HUES6 (cell line): ENCODE measurements at regions not wholly inside any gene's neighbourhood (a gene's known extent, or its start where the extent isn't known, plus 50 kb on each side); places are given as distances from the start of the nearest gene placed in this dataset.
"Not testable (repeated sequence)": the region's sequence is repeated elsewhere in the genome, so short reads cannot be mapped to it uniquely, and the experiment has no call there.

Source experiments
- H3K27ac ChIP-seq: 2 replicates; pipeline ENCODE4 v1.7.0; 2013; ENCODE audit warnings: low read depth, mild to moderate bottlenecking, low read length, inconsistent platforms
- H3K27me3 ChIP-seq: 2 replicates; pipeline ENCODE4 v1.6.1; 2013; ENCODE audit warnings: low read length; ENCODE audit not compliant: control insufficient read depth, insufficient read depth
- H3K36me3 ChIP-seq: 2 replicates; pipeline ENCODE4 v1.6.1; 2013; ENCODE audit warnings: low read length; ENCODE audit not compliant: control insufficient read depth, insufficient read depth
- H3K4me1 ChIP-seq: 2 replicates; pipeline ENCODE4 v1.6.1; 2013; ENCODE audit warnings: low read length; ENCODE audit not compliant: control insufficient read depth, insufficient read depth
- H3K4me3 ChIP-seq: 2 replicates; pipeline ENCODE4 v1.5.1; 2013; ENCODE audit warnings: low read depth, low read length
- H3K9ac ChIP-seq: one replicate; pipeline ENCODE4 v1.6.1; 2013; ENCODE audit warnings: mild to moderate bottlenecking, low read length
- H3K9me3 ChIP-seq: 2 replicates; pipeline ENCODE4 v1.6.1; 2013; ENCODE audit warnings: low read depth, low read length; ENCODE audit not compliant: control insufficient read depth, insufficient read depth

DNA sequence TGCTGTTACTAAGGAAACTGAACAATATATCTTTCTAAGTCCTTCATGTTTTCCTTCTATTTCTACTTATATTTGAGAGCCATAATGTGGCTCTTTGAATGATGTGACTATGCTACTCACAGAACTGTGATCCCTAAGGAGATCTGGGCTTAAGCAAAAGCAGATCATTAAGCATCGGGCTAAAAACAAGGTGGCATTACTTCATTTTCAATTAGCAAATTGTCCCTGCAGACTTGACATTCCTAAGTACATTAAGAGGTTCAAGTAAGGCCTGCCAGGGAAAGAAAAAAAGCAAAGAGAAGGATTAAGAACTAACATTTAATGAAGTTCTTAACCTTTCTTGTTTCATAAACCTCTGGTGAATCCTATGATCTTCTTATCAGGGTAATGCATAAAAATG, 447.6 kb downstream of the PDGFC start:
- H3K36me3 ChIP-seq, result no peaks in the 10 kb centered on the region
- H3K9me3 ChIP-seq, result no peaks in the 10 kb centered on the region
- H3K4me1 ChIP-seq, result no peaks in the 10 kb centered on the region
- no peak overlapping the region for H3K4me3 ChIP-seq
- no peak overlapping the region for H3K9ac ChIP-seq
- no peak overlapping the region for H3K27ac ChIP-seq
- no peaks in the 10 kb centered on the region for H3K27me3 ChIP-seq

DNA sequence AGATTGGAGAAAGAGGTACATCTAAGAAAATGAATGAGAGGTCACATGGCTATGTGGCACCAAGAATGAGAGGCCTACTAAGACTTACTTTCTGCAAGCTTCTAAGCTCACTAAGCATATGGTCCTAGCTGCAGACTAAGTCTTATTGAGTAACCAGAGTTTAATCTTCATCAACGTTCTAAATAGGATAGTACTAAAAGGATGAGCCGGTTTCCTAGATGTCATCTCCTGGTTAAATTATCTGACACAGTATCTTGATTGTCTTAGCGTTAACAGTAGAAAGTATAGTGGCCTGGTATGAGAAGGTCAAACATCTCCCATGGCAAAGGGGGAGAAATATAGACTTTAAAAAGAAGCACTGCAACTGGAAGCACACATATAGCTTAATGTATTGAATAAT, 448.1 kb downstream of the PDGFC start:
- H3K4me3 ChIP-seq, result no peak overlapping the region
- no peaks in the 10 kb centered on the region for H3K4me1 ChIP-seq
- H3K9me3 ChIP-seq, result no peaks in the 10 kb centered on the region
- H3K9ac ChIP-seq, result no peak overlapping the region
- no peaks in the 10 kb centered on the region for H3K36me3 ChIP-seq
- no peak overlapping the region for H3K27ac ChIP-seq
- H3K27me3 ChIP-seq, result no peaks in the 10 kb centered on the region

DNA sequence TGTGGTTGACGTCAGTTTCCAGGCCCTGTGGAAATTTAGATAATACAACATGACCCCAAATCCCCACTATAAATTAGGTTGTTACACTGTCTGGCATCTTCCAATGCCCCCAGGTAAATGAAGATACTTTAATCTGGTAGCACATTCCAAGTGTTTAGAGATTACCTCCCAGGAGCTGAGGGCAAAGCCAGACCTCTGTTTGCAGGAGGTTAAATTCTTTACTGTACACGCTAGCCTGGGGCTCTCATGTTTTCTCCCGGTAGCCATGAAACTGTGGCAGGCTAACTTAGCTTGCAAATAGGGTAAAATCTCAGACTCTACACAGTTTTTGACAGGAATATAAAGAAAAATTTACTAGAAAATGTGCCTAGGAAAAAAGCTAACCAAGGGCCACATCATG, 450.0 kb downstream of the PDGFC start:
- no peaks in the 10 kb centered on the region for H3K27me3 ChIP-seq
- H3K4me3 ChIP-seq, result no peak overlapping the region
- no peaks in the 10 kb centered on the region for H3K36me3 ChIP-seq
- no peak overlapping the region for H3K27ac ChIP-seq
- no peaks in the 10 kb centered on the region for H3K9me3 ChIP-seq
- H3K9ac ChIP-seq, result no peak overlapping the region
- H3K4me1 ChIP-seq, result no peaks in the 10 kb centered on the region

DNA sequence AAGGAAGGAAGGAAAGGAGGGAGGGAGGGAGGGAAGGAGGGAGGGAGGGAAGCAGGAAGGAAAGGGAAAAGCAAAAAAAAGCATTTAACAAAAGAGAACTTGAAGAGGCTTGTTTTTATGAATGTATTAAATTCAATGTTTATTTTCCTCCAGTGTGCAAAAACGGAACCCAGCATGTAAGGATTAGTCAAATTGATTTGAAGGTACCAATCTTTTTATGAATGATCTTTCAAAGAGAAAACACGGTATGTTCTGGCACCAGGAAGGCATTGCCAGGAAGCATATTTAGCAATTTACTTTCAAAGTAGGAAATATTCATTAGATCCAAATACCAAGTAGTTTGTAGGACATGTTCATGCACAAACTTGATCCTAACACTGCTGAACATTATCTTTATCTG, 453.6 kb downstream of the PDGFC start:
- H3K4me1 ChIP-seq, result no peaks in the 10 kb centered on the region
- H3K9ac ChIP-seq, result no peak overlapping the region
- H3K27me3 ChIP-seq, result no peaks in the 10 kb centered on the region
- no peaks in the 10 kb centered on the region for H3K9me3 ChIP-seq
- no peaks in the 10 kb centered on the region for H3K36me3 ChIP-seq
- H3K27ac ChIP-seq, result no peak overlapping the region
- no peak overlapping the region for H3K4me3 ChIP-seq

DNA sequence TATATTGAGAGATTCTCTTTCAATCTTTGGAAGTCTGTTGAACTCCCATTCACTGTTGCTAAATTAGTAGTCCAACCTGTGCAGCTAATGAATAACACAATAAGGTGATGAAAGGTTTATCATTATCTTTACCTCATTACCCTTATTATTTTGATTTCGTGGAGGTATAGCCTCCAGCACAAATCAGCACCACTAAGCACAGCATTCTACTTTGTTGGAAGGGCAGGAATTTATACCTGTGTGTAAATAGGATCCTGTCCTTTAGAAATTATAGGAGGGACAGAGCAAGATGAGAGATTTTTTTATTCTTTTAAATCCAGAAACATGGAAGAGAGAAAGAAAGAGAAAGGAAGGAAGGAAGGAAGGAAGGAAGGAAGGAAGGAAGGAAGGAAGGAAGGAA, 454.1 kb downstream of the PDGFC start:
- no peaks in the 10 kb centered on the region for H3K9me3 ChIP-seq
- H3K9ac ChIP-seq, result no peak overlapping the region
- H3K4me1 ChIP-seq, result no peaks in the 10 kb centered on the region
- no peaks in the 10 kb centered on the region for H3K36me3 ChIP-seq
- H3K27me3 ChIP-seq, result no peaks in the 10 kb centered on the region
- H3K27ac ChIP-seq, result no peak overlapping the region
- H3K4me3 ChIP-seq, result no peak overlapping the region

DNA sequence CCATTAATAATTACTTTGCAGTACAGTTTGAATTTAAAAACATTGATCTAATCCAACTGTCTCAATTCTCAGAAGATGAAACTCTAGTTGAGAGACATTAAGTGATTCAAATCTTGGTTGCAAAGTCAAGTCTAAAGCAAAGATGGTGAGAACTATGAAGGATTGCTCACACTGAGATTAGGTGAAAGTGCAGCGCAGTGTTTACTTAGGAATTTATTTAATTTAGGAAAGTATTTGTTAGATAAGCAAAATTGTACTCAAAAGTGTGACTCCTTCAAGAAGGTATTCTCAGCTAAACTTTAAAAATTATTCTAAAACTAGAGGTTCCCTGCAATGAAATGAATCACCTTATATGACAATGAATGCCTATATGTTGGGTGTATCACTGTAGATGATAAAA, 454.9 kb downstream of the PDGFC start:
- H3K36me3 ChIP-seq, result no peaks in the 10 kb centered on the region
- no peaks in the 10 kb centered on the region for H3K27me3 ChIP-seq
- H3K9ac ChIP-seq, result no peak overlapping the region
- H3K4me3 ChIP-seq, result no peak overlapping the region
- no peaks in the 10 kb centered on the region for H3K4me1 ChIP-seq
- no peaks in the 10 kb centered on the region for H3K9me3 ChIP-seq
- H3K27ac ChIP-seq, result no peak overlapping the region

DNA sequence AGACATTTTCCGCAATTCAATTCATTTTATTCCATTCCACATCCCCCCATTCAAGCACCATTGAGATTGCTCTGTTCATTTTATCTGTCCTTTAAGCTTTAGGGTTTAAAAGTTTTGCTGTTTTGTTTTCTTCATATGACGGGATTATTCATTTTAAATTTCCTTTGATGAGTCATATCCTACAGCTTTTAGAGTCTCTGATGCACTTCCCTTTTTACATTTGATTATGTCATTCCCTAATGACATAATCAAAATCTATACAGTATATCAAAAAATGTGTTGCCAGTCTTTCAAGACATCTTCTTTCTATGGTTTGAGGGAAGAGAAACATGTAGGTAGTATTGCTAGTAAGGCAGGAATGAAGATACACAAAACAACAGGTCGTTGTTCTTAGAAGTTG, 456.3 kb downstream of the PDGFC start:
- H3K27ac ChIP-seq, result no peak overlapping the region

DNA sequence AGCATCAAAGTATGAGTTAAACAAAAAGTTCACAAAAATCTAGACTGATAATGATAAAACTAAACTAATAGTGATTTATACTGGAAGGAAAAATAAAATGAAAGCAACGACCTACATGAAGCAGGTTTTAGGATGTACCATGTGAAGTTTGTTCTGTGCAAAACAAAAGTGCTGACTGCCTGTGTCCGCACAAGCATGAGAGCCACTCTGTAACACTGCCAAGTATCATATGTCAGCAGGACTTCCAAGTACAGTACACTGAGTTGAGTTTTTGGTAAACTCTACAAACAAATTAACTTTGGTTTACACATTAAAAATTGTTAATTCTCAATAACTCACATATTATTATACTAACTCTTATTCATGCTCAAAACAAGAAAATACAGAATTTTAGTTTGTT, 459.0 kb downstream of the PDGFC start:
- Histone ChIP-seq H3K36me3 (no peaks in the 10 kb centered on the region), H3K4me3 (no peak overlapping the region), H3K4me1 (no peaks in the 10 kb centered on the region), H3K27ac (no peak overlapping the region), H3K9ac (no peak overlapping the region), H3K27me3 (no peaks in the 10 kb centered on the region), H3K9me3 (no peaks in the 10 kb centered on the region)

More for the DNA sequence above, 456.3 kb downstream of the PDGFC start:
- Histone ChIP-seq H3K36me3 (no peaks in the 10 kb centered on the region), H3K9me3 (no peaks in the 10 kb centered on the region), H3K4me3 (no peak overlapping the region), H3K9ac (no peak overlapping the region), H3K4me1 (no peaks in the 10 kb centered on the region), H3K27me3 (no peaks in the 10 kb centered on the region)

DNA sequence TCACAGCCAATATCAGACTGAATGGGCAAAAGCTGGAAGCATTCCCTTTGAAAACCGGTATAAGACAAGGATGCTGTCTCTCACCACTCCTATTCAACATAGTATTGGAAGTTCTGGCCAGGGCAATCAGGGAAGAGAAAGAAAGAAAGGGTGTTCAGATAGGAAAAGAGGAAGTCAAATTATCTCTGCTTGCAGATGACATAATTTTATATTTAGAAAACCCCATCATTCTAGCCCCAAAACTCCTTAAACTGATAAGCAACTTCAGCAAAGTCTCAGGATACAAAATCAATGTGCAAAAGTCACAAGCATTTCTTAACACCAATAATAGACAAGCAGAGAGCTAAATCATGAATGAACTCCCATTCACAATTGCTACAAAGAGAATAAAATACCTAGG, 461.7 kb downstream of the PDGFC start:
- not testable (repeated sequence) for H3K9ac ChIP-seq, H3K27me3 ChIP-seq, H3K4me3 ChIP-seq, H3K36me3 ChIP-seq, H3K9me3 ChIP-seq, H3K27ac ChIP-seq
- peaks cover 13% of the 10 kb centered on the region for H3K4me1 ChIP-seq

DNA sequence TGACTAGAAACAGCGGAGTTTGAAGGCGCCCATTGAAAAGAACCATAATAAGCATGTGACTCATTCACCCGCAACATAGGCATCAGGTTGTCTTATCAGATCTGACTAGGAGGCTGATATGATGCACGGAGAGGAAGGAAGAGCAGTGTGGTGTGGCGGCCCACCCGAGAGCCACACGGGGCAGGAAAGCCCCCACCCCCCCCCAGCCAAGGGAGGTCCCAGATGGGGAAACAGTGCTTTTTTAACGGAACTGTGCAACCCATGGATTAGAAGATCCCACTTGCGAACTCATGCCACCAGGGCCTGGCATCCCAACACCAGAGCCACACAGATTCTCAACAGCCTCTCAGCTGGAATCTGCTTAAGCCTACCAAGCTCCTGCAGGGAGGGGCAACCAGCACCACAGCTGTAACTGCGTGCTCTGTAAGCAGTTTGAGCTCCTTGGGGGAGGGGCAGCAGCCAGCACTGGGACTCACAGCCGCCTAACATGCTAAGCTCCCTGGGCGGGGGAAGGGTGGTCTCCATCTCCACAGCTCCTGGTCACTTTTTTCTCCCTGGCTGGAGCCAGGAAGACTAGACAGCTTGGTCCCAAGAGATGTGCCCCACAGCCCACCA, 466.2 kb downstream of the PDGFC start:
- H3K4me3 ChIP-seq, result no peak overlapping the region
- H3K27me3 ChIP-seq, result no peaks in the 10 kb centered on the region
- H3K9me3 ChIP-seq, result no peaks in the 10 kb centered on the region
- no peaks in the 10 kb centered on the region for H3K36me3 ChIP-seq
- no peak overlapping the region for H3K27ac ChIP-seq
- H3K9ac ChIP-seq, result no peak overlapping the region
- peaks cover 13% of the 10 kb centered on the region for H3K4me1 ChIP-seq

DNA sequence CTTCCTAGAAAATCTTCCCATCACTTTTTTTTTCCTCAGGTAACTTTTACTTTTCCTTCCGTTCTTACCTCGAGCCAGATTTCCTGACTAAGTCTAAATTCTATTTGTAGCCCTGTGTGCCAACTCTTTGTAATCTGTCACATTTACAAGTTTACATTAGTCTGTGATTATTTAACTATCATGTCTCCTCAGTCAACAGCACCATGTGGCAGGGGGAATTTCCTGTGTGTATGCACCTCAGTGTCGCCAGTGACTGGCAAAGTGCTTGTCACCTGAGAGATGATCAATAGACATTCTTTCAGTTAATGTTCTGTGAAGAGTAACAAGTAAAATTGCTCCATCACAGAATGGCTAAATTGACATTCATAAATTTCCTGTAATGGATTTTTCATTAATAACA, 468.5 kb downstream of the PDGFC start:
- peaks cover 13% of the 10 kb centered on the region for H3K4me1 ChIP-seq
- no peaks in the 10 kb centered on the region for H3K27me3 ChIP-seq
- H3K9ac ChIP-seq, result no peak overlapping the region
- H3K27ac ChIP-seq, result no peak overlapping the region
- H3K4me3 ChIP-seq, result no peak overlapping the region
- H3K9me3 ChIP-seq, result no peaks in the 10 kb centered on the region
- H3K36me3 ChIP-seq, result no peaks in the 10 kb centered on the region

DNA sequence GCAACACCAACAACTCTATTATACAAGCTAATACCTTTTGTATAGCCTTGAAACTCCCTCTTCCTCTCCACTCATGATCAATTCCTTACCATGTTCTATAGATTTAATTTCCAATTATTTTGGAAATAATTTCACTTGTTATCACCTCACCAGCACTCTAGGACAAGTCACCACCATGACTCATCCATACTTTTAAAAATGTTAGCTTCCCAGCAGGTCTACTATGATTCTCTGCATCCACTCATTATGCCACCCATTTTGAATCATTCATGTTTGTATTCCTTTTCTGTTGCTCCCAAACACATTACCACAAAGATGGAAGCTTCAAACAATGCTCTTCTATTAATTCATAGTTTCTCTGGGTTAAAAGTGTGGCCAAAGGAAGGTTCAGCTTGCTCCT, 469.6 kb downstream of the PDGFC start:
- Histone ChIP-seq H3K27ac (no peak overlapping the region), H3K4me3 (no peak overlapping the region), H3K4me1 (peaks cover 13% of the 10 kb centered on the region), H3K9ac (no peak overlapping the region), H3K36me3 (no peaks in the 10 kb centered on the region), H3K27me3 (no peaks in the 10 kb centered on the region), H3K9me3 (no peaks in the 10 kb centered on the region)
